ENCODE measurements at regions not wholly inside any gene's neighbourhood (a gene's known extent, or its start where the extent isn't known, plus 50 kb on each side); places are given as distances from the start of the nearest gene placed in this dataset.
"Not testable (repeated sequence)": the region's sequence is repeated elsewhere in the genome, so short reads cannot be mapped to it uniquely, and the experiment has no call there.

GRCh38 chrX:45803383-45803921 is 602.8 kb upstream of the DIPK2B start:
- Mint-ChIP-seq H3K4me3 (peak overlapping the region; percentile 53), H3K27me3 (no peaks in the 10 kb centered on the region), H3K4me1 (peaks cover 19% of the 10 kb centered on the region), H3K27ac (peak overlapping the region; percentile 85), H3K36me3 (ENCODE audit: low read depth) (peaks cover 78% of the 10 kb centered on the region), H3K9me3 (no peaks in the 10 kb centered on the region)
- peak; percentile 45 for ATAC-seq (replicated peaks)

DNA sequence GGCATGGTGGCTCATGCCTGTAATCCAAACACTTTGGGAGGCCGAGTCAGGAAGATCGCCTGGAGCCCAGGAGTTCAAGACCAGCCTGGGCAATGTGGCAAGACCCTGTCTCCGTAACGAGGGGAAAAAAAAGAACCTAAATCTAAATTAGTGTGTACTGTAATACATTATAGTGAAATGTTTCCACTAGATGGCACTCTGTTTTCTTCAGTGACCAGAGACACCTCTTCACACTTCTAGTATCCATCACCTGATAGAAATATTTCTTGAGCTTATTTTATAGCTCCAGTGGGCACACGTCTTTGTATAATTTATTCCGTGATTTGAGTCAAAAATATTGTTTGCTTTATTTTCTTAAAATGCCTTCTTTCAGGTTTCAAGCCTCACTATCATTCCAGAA is 600.9 kb upstream of the DIPK2B start:
- peak; percentile 41 for ATAC-seq (replicated peaks)
- Mint-ChIP-seq H3K9me3 (no peaks in the 10 kb centered on the region), H3K36me3 (ENCODE audit: low read depth) (peaks cover 82% of the 10 kb centered on the region), H3K27ac (peak overlapping the region; percentile 85), H3K4me1 (peaks cover 21% of the 10 kb centered on the region), H3K4me3 (peak overlapping the region; percentile 53), H3K27me3 (no peaks in the 10 kb centered on the region)

DNA sequence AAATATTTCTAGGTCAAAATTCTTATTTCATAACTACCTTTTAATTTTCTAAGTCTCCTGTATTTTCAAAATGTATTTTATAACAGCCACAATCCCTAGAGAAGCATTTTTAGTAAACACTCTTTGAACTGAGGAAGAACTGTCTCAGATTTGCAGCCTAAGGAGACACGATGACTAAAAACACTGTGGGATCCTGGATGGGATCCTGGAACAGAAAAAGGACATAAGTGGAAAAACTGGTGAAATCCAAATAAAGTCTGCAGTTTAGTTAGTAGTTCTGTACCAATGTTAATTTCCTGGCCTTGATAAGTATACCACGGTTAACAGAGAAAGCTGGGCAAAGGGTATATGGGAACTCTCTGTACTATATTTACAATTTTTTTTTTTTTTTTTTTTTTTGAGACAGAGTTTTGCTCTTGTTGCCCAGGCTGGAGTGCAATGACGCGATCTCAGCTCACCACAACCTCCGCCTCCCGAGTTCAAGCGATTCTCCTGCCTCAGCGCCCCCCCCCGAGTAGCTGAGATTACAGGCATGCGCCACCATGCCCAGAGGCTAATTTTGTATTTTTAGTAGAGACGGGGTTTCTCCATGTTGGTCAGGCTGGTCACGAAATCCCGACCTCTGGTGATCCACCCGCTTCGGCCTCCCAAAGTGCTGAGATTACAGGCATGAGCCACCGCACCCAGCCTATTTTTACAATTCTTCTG is 600.2 kb upstream of the DIPK2B start:
- ATAC-seq (replicated peaks) = peak; percentile 37
- peak overlapping the region; percentile 53 for H3K4me3 Mint-ChIP-seq
- H3K4me1 Mint-ChIP-seq = peaks cover 24% of the 10 kb centered on the region
- peaks cover 82% of the 10 kb centered on the region for H3K36me3 Mint-ChIP-seq (ENCODE audit: low read depth)
- H3K9me3 Mint-ChIP-seq, H3K27me3 Mint-ChIP-seq: not testable (repeated sequence)
- peak overlapping the region; percentile 85 for H3K27ac Mint-ChIP-seq

- peak overlapping the region; percentile 73 for H3K4me3 Mint-ChIP-seq
- ATAC-seq (replicated peaks) = no peak
- no peaks in the 10 kb centered on the region for H3K9me3 Mint-ChIP-seq
- H3K27me3 Mint-ChIP-seq = no peaks in the 10 kb centered on the region
- H3K36me3 Mint-ChIP-seq (ENCODE audit: low read depth) = peaks cover 84% of the 10 kb centered on the region
- H3K27ac Mint-ChIP-seq = peak overlapping the region; percentile 33
- H3K4me1 Mint-ChIP-seq = peaks cover 24% of the 10 kb centered on the region
These were observed 598.9 kb upstream of the DIPK2B start for GRCh38 chrX:45799576-45799975.

- Mint-ChIP-seq H3K36me3 (ENCODE audit: low read depth) (peaks cover 89% of the 10 kb centered on the region), H3K9me3 (no peaks in the 10 kb centered on the region), H3K27ac (no peak overlapping the region), H3K4me3 (peak overlapping the region; percentile 54), H3K4me1 (peaks cover 32% of the 10 kb centered on the region), H3K27me3 (no peaks in the 10 kb centered on the region)
- no peak for ATAC-seq (replicated peaks)
These were observed 594.9 kb upstream of the DIPK2B start for GRCh38 chrX:45795546-45795945.

DNA sequence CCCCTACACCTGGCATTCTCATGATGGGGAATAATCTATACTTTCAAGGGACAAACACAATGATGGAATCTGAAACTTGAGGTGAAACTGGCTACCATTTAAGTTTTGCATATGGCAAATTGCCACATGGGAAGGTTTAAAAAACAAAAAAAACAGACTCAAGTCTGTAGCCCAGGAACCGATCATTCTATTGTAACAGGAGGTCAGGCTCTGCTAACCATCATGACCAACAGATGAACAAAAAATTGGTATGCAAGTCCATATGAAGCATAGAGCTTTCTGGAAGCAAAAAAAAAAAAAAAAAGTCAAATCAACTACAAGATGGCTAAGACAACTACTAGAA is 594.3 kb upstream of the DIPK2B start:
- Mint-ChIP-seq H3K4me3 (peak overlapping the region; percentile 39), H3K9me3 (no peaks in the 10 kb centered on the region), H3K27me3 (no peaks in the 10 kb centered on the region), H3K36me3 (ENCODE audit: low read depth) (peaks cover 89% of the 10 kb centered on the region), H3K4me1 (peaks cover 32% of the 10 kb centered on the region), H3K27ac (peak overlapping the region; percentile 12)
- peak; percentile 32 for ATAC-seq (replicated peaks)

DNA sequence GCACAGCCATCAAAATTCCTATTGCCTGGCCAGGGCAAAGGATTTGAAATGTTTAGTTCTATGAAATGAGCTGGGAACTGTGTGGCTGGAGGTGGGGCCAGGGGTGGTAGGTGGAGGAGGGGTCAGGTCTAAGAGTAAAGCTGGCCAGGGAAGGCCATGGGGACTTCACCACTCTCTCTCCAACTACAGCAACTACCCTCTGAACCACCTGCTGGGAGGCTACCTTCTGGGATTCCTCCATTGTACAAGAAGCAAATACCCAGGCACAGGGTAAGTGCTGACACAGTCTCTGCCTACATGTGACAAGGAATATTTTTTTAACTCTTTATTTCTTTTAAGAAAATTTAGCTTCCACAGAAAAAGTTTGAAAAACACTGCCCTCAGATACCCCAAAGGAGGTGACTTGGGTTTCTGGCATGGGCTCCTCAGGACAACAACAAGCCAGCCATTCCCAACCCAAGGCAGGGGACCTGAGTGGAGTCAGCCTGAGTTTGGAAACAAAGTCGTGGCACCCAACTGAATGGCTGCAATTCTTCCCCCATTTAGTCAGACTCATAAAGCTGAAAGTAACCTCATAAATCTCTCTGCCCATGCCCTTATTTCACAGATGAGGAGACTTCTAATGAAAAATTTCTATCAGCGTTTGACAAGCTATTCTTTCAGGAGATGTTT is 593.8 kb upstream of the DIPK2B start:
- Mint-ChIP-seq H3K9me3 (no peaks in the 10 kb centered on the region), H3K27ac (peak overlapping the region; percentile 48), H3K27me3 (no peaks in the 10 kb centered on the region), H3K4me1 (peaks cover 32% of the 10 kb centered on the region), H3K36me3 (ENCODE audit: low read depth) (peaks cover 89% of the 10 kb centered on the region), H3K4me3 (peak overlapping the region; percentile 39)
- peak; percentile 31 for ATAC-seq (replicated peaks)

DNA sequence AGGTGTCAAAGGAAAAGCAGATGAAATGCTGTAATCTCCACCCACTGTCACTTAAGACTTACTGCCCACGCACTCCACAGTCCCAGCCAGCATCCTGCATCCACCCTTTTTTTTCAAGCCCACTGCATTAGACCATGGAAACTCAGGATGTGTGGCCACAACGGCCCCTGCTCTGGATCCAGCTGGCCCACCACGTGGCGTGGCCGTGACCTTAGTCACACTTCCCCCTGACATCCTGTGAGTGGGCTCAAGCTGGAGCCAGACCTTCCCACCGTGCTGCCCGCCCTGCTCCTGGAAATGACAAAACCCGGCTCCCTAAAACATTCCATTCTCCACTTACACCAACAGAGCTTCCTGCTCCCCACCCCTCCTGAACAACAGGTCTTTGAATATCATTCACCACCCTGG is 588.3 kb upstream of the DIPK2B start:
- Mint-ChIP-seq H3K4me1 (peaks cover 37% of the 10 kb centered on the region), H3K36me3 (ENCODE audit: low read depth) (peaks cover 86% of the 10 kb centered on the region), H3K27ac (peak overlapping the region; percentile 17), H3K4me3 (peak overlapping the region; percentile 45), H3K27me3 (no peaks in the 10 kb centered on the region), H3K9me3 (no peaks in the 10 kb centered on the region)
- no peak for ATAC-seq (replicated peaks)

GRCh38 chrX:45788315-45788714 is 587.6 kb upstream of the DIPK2B start:
- H3K9me3 Mint-ChIP-seq = no peaks in the 10 kb centered on the region
- H3K4me1 Mint-ChIP-seq = peaks cover 37% of the 10 kb centered on the region
- peaks cover 82% of the 10 kb centered on the region for H3K36me3 Mint-ChIP-seq (ENCODE audit: low read depth)
- ATAC-seq (replicated peaks) = no peak
- peak overlapping the region; percentile 45 for H3K4me3 Mint-ChIP-seq
- no peaks in the 10 kb centered on the region for H3K27me3 Mint-ChIP-seq
- no peak overlapping the region for H3K27ac Mint-ChIP-seq

DNA sequence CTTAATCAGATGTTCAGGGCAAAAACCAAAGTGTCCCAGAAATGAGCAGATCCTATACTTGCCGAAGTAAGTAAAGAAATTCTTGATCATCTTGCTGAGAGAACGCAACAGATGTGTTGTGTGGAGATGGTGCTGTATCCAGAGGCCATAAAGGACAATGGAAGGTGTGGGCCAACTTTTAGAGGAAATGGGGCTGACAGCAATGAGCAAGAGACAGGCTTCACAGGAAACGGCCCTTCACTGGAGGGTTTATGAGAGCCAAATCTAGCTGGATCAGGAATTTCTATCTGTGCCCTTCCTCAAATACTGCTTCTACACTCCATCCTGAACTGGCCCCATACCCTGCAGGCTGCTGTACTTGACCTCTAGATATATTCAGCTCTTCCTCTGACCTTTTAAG is 583.9 kb upstream of the DIPK2B start:
- H3K27me3 Mint-ChIP-seq = no peaks in the 10 kb centered on the region
- H3K27ac Mint-ChIP-seq = peak overlapping the region; percentile 67
- H3K4me3 Mint-ChIP-seq = no peak overlapping the region
- H3K36me3 Mint-ChIP-seq (ENCODE audit: low read depth) = peaks cover 84% of the 10 kb centered on the region
- no peaks in the 10 kb centered on the region for H3K9me3 Mint-ChIP-seq
- no peak for ATAC-seq (replicated peaks)
- peaks cover 42% of the 10 kb centered on the region for H3K4me1 Mint-ChIP-seq

DNA sequence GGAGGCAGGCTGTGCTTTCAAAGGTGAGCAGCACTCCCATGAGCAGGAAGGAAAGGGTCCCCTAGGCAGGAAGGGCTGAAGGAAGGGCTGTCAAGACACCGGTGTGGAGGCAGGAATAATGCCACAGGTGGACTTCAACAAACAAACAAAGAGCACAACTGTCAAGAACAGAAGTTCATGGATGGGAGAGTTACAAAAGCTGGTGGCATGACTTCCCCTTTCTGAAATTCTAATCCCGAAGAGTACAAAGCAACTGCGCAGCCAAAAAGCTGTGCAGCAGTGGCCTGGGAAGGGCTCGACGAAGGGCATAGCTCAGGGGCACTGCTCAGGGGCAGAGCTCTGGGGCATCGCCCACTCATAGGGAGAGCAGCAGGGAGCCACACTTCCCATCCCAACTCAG is 582.3 kb upstream of the DIPK2B start:
- peak overlapping the region; percentile 70 for H3K27ac Mint-ChIP-seq
- peaks cover 87% of the 10 kb centered on the region for H3K36me3 Mint-ChIP-seq (ENCODE audit: low read depth)
- no peaks in the 10 kb centered on the region for H3K27me3 Mint-ChIP-seq
- peak overlapping the region; percentile 21 for H3K4me3 Mint-ChIP-seq
- peaks cover 41% of the 10 kb centered on the region for H3K4me1 Mint-ChIP-seq
- ATAC-seq (replicated peaks) = no peak
- H3K9me3 Mint-ChIP-seq = peaks cover 5% of the 10 kb centered on the region

- Mint-ChIP-seq H3K4me1 (peaks cover 43% of the 10 kb centered on the region), H3K36me3 (ENCODE audit: low read depth) (peaks cover 91% of the 10 kb centered on the region), H3K27ac (peak overlapping the region; percentile 70), H3K27me3 (no peaks in the 10 kb centered on the region), H3K4me3 (peak overlapping the region; percentile 21), H3K9me3 (peaks cover 5% of the 10 kb centered on the region)
- ATAC-seq (replicated peaks) = peak; percentile 71
These were observed 581.4 kb upstream of the DIPK2B start for GRCh38 chrX:45781901-45782553.

- no peak for ATAC-seq (replicated peaks)
These were observed 577.9 kb upstream of the DIPK2B start for GRCh38 chrX:45778616-45779015.

GRCh38 chrX:45777366-45777765 is 576.7 kb upstream of the DIPK2B start:
- H3K4me1 Mint-ChIP-seq = peaks cover 44% of the 10 kb centered on the region
- peak overlapping the region; percentile 62 for H3K4me3 Mint-ChIP-seq
- no peak for ATAC-seq (replicated peaks)
- H3K27ac Mint-ChIP-seq = peak overlapping the region; percentile 25
- H3K9me3 Mint-ChIP-seq = peaks cover 5% of the 10 kb centered on the region
- H3K27me3 Mint-ChIP-seq = no peaks in the 10 kb centered on the region
- peaks cover 80% of the 10 kb centered on the region for H3K36me3 Mint-ChIP-seq (ENCODE audit: low read depth)

More at GRCh38 chrX:45778616-45779015, 577.9 kb upstream of the DIPK2B start:
- H3K9me3 Mint-ChIP-seq = peaks cover 5% of the 10 kb centered on the region
- peaks cover 80% of the 10 kb centered on the region for H3K36me3 Mint-ChIP-seq (ENCODE audit: low read depth)
- peak overlapping the region; percentile 62 for H3K4me3 Mint-ChIP-seq
- H3K27ac Mint-ChIP-seq = peak overlapping the region; percentile 62
- H3K27me3 Mint-ChIP-seq = no peaks in the 10 kb centered on the region
- H3K4me1 Mint-ChIP-seq = peaks cover 48% of the 10 kb centered on the region

All from activated T-helper 17 cell treated with anti-CD3 and anti-CD28 coated beads, Interleukin-2, amount 50 U/mL, for 72 hours (primary cell).